PC-3 (cell line): ENCODE measurements at regions not wholly inside any gene's neighbourhood (a gene's known extent, or its start where the extent isn't known, plus 50 kb on each side); places are given as distances from the start of the nearest gene placed in this dataset.

Experiments used
- ATAC-seq: fragments of 200-7000 bp; cut with Tn5 transposase; 2 replicates; pipeline ENCODE4 v1.9.1; 2020; ENCODE audit warnings: mild to moderate bottlenecking, moderate library complexity
- BruUV-seq: library from RNA; stranded (reverse); fragments of 400-500 nt; replicated peaks from 2 replicates; lab custom pipeline; 2021; lab: Mats Ljungman, UMichigan
- CTCF ChIA-PET: fragments of 300-600 bp; sonication (Branson Sonifier 250); formaldehyde crosslinking; loops from one replicate; lab custom pipeline; 2022; ENCODE audit warnings: antibody characterized with exemption; lab: Charles Lee
- POLR2A ChIA-PET: fragments of 300-600 bp; sonication (Branson Sonifier 250); formaldehyde crosslinking; loops from one replicate; lab custom pipeline; 2022; ENCODE audit warnings: antibody characterized with exemption; ENCODE audit not compliant: unreplicated experiment; lab: Charles Lee
- DNase-seq: peaks from one replicate; pipeline ENCODE4 v3.0.0-alpha.2; 2015
- H2AFZ ChIP-seq: fragments of 300-600 bp; sonication (generic); 2 replicates; pipeline ENCODE4 v1.6.0; 2016; ENCODE audit warnings: antibody characterized with exemption, low read length
- H3F3A ChIP-seq: fragments of 300-600 bp; sonication (generic); one replicate; pipeline ENCODE4 v1.6.0; 2017; ENCODE audit warnings: antibody characterized with exemption, low read length, control low read depth, mild to moderate bottlenecking; ENCODE audit not compliant: unreplicated experiment
- H3K27ac ChIP-seq: fragments of 300-600 bp; sonication (generic); 2 replicates; pipeline ENCODE4 v1.5.1; 2016; ENCODE audit warnings: mild to moderate bottlenecking, low read length
- H3K27me3 ChIP-seq: fragments of 300-600 bp; sonication (generic); 2 replicates; pipeline ENCODE4 v1.6.1; 2016; ENCODE audit warnings: low read length, mixed read lengths
- H3K36me3 ChIP-seq: fragments of 300-600 bp; sonication (generic); 2 replicates; pipeline ENCODE4 v1.6.1; 2016; ENCODE audit warnings: low read depth, mixed run types, low read length, mixed read lengths
- H3K4me1 ChIP-seq: fragments of 300-600 bp; sonication (generic); 2 replicates; pipeline ENCODE4 v1.5.1; 2016; ENCODE audit warnings: low read length; ENCODE audit not compliant: insufficient read depth
- H3K4me2 ChIP-seq: fragments of 300-600 bp; sonication (generic); 2 replicates; pipeline ENCODE4 v1.6.0; 2016; ENCODE audit warnings: low read length
- H3K4me3 ChIP-seq: fragments of 300-600 bp; sonication (generic); 2 replicates; pipeline ENCODE4 v1.5.1; 2016; ENCODE audit warnings: mild to moderate bottlenecking, low read length, mixed read lengths
- H3K79me2 ChIP-seq: fragments of 300-600 bp; sonication (generic); 2 replicates; pipeline ENCODE4 v1.6.1; 2017; ENCODE audit warnings: low read length, mixed read lengths
- H3K9ac ChIP-seq: fragments of 300-600 bp; sonication (generic); 2 replicates; pipeline ENCODE4 v1.6.0; 2016; ENCODE audit warnings: mild to moderate bottlenecking, low read length
- H3K9me2 ChIP-seq: fragments of 300-600 bp; sonication (generic); replicated peaks from 2 replicates; pipeline ENCODE4 v1.6.1; 2016; ENCODE audit warnings: mixed run types, low read length, mixed read lengths
- H3K9me3 ChIP-seq: fragments of 300-600 bp; sonication (generic); 2 replicates; pipeline ENCODE4 v1.6.1; 2016; ENCODE audit warnings: low read length, mixed read lengths
- H4K20me1 ChIP-seq: fragments of 300-600 bp; sonication (generic); 2 replicates; pipeline ENCODE4 v1.6.1; 2016; ENCODE audit warnings: low read length, mixed read lengths
- CTCF ChIP-seq: fragments of 300-600 bp; sonication (generic); conservative IDR thresholded peaks from 2 replicates; pipeline ENCODE4 v1.5.1; 2017; ENCODE audit warnings: antibody characterized with exemption, low read depth, mild to moderate bottlenecking, low read length
- EZH2 ChIP-seq: fragments of 300-600 bp; sonication (generic); IDR thresholded peaks from one replicate; pipeline ENCODE4 v1.6.1; 2017; ENCODE audit warnings: antibody characterized with exemption, mild to moderate bottlenecking, low read length; ENCODE audit not compliant: unreplicated experiment
- EZH2phosphoT487 ChIP-seq: fragments of 300-600 bp; sonication (generic); IDR thresholded peaks from 2 replicates; pipeline ENCODE4 v1.6.1; 2018; ENCODE audit warnings: mild to moderate bottlenecking, antibody characterized with exemption, low read length, borderline replicate concordance
- intact Hi-C: fragments of 100-400 bp; cut with micrococcal nuclease; formaldehyde crosslinking; loops from 2 replicates; pipeline ENCODE4 v1.9.0; 2023

DNA sequence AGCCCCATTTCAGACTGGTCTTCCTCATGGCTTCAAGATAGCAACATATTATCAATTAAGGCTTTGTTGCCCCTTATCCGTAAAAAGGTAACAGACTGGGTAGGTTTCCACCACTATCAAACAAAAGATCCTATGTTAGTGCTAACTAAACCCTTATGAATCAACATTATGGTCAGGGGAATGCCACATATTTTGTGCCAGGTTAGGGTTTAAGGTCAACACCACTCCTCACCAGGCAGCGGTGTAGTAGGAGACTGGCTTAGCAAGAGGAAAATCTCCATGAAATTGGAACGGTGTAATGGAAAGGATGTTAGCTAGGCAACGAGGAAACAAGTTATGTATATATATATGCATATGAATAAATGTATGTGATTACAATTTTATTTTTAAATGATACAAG is 655.8 kb downstream of the TLR4 start:
- no peaks in the 10 kb centered on the region for H3K9me3 ChIP-seq
- no peaks in the 10 kb centered on the region for H4K20me1 ChIP-seq
- H3K4me2 ChIP-seq, result no peak overlapping the region
- DNase-seq, result no peak
- no peaks in the 10 kb centered on the region for H3K79me2 ChIP-seq
- no peak overlapping the region for H2AFZ ChIP-seq
- no peak overlapping the region for H3K27ac ChIP-seq
- no peaks in the 10 kb centered on the region for H3K9me2 ChIP-seq
- no peaks in the 10 kb centered on the region for H3K4me1 ChIP-seq
- no peak overlapping the region for H3K4me3 ChIP-seq
- no peaks in the 10 kb centered on the region for H3K27me3 ChIP-seq
- ChIA-PET CTCF (no interaction called here), POLR2A (no interaction called here)
- intact Hi-C loops, result no loop called here
- ATAC-seq, result no peak
- no peaks in the 10 kb centered on the region for H3K36me3 ChIP-seq
- no peak overlapping the region for H3K9ac ChIP-seq
- no peaks in the 10 kb centered on the region for H3F3A ChIP-seq
- TF ChIP-seq EZH2phosphoT487 (no peak), CTCF (no peak), EZH2 (no peak)
- no TSS peak for BruUV-seq

DNA sequence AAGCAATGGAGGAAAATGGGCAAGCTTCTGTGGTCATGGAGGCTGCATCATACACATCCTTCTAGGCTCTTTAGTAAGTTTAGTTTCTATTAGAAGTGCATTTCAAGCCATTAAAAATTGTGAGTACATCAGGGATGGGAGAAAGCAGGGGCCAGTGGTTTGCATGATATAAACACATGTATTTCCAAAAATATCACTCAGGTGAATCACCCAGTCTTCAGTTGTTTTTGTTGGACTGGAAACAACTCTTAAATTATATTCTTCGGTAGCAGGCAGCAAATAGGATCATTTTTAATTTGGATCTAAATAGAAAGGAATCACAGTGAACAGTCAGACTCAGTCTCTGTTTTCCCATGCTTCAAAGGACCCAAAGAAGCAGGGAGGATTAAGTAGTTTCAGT is 657.9 kb downstream of the TLR4 start:
- H3K79me2 ChIP-seq, result no peaks in the 10 kb centered on the region
- no peak overlapping the region for H3K9ac ChIP-seq
- ATAC-seq (no peak), DNase-seq (no peak)
- no peaks in the 10 kb centered on the region for H3K36me3 ChIP-seq
- H3K9me3 ChIP-seq, result no peaks in the 10 kb centered on the region
- H3K4me1 ChIP-seq, result no peaks in the 10 kb centered on the region
- no peak overlapping the region for H3K4me3 ChIP-seq
- POLR2A ChIA-PET, result no interaction called here
- no TSS peak for BruUV-seq
- CTCF ChIA-PET, result no interaction called here
- no peak overlapping the region for H2AFZ ChIP-seq
- H3K4me2 ChIP-seq, result no peak overlapping the region
- H3K27me3 ChIP-seq, result no peaks in the 10 kb centered on the region
- TF ChIP-seq EZH2phosphoT487, result no peak
- TF ChIP-seq EZH2, result no peak
- TF ChIP-seq CTCF, result no peak
- H3K9me2 ChIP-seq, result no peaks in the 10 kb centered on the region
- no peaks in the 10 kb centered on the region for H3F3A ChIP-seq
- intact Hi-C loops, result no loop called here
- H4K20me1 ChIP-seq, result no peaks in the 10 kb centered on the region
- H3K27ac ChIP-seq, result no peak overlapping the region

DNA sequence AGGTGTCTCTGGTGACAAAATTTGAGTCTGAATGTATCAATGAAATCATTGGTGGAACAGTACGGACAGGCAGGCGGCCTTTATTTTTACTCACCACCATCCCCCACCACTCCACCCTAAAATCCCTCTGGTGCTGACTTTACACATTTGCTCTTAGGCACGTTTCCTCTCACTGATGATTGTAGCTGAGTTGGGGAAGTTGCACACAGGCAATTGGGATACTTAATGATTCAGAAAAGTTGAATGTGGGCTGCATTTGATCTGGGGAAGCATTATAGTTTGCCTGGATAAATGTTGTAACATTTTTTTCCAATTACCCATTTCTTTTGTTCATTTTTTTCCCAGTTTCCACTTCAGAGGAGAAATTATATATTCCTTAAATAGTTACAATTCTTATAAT is 658.4 kb downstream of the TLR4 start:
- BruUV-seq, result no TSS peak
- no peaks in the 10 kb centered on the region for H3K27me3 ChIP-seq
- no peaks in the 10 kb centered on the region for H3F3A ChIP-seq
- H3K27ac ChIP-seq, result no peak overlapping the region
- H3K36me3 ChIP-seq, result no peaks in the 10 kb centered on the region
- H3K4me1 ChIP-seq, result no peaks in the 10 kb centered on the region
- H3K9ac ChIP-seq, result no peak overlapping the region
- ChIA-PET CTCF (no interaction called here), POLR2A (no interaction called here)
- no peaks in the 10 kb centered on the region for H3K79me2 ChIP-seq
- no peak overlapping the region for H2AFZ ChIP-seq
- H3K4me2 ChIP-seq, result no peak overlapping the region
- no peaks in the 10 kb centered on the region for H3K9me2 ChIP-seq
- no peak for ATAC-seq
- TF ChIP-seq EZH2, result no peak
- no peak for TF ChIP-seq CTCF
- TF ChIP-seq EZH2phosphoT487, result no peak
- no peaks in the 10 kb centered on the region for H3K9me3 ChIP-seq
- intact Hi-C loops, result no loop called here
- H4K20me1 ChIP-seq, result no peaks in the 10 kb centered on the region
- no peak for DNase-seq
- no peak overlapping the region for H3K4me3 ChIP-seq
